Posterior cingulate gyrus (tissue), 11 donors: ENCODE measurements at regions not wholly inside any gene's neighbourhood (a gene's known extent, or its start where the extent isn't known, plus 50 kb on each side); places are given as distances from the start of the nearest gene placed in this dataset.
A peak's percentile ranks its signal among the peaks of the same experiment; 100 is the strongest.
"Not testable (repeated sequence)": the region's sequence is repeated elsewhere in the genome, so short reads cannot be mapped to it uniquely, and the experiment has no call there.

Experiments
- DNase-seq, 10 donors: peaks; one replicate each; pipeline versions ENCODE4 v3.0.0 to v3.0.0-alpha.2; 2020 to 2021; ENCODE audit warnings: mixed read lengths in 3 of 10
- intact Hi-C: fragments of 100-400 bp; cut with DNase I; formaldehyde crosslinking; loops from one replicate; pipeline ENCODE4 v1.15.1; 2023

- DNase-seq: no peak
- intact Hi-C loops: no loop called here
These were observed 150.3 kb upstream of the SEMA6A start for GRCh38 chr5:116724971-116725370.

GRCh38 chr5:116722651-116723050, 148.0 kb upstream of the SEMA6A start:
- intact Hi-C loops: no loop called here
- DNase-seq: no peak

GRCh38 chr5:116719106-116719505, 144.5 kb upstream of the SEMA6A start:
- intact Hi-C loops: no loop called here
- DNase-seq: no peak

GRCh38 chr5:116718317-116718716, 143.7 kb upstream of the SEMA6A start:
- intact Hi-C loops: no loop called here
- DNase-seq: no peak

- intact Hi-C loops: no loop called here
- no peak for DNase-seq
These were observed 134.5 kb upstream of the SEMA6A start for GRCh38 chr5:116709082-116709481.

GRCh38 chr5:116705121-116705519, 130.5 kb upstream of the SEMA6A start:
- DNase-seq, intact Hi-C loops: not testable (repeated sequence)

- intact Hi-C loops: no loop called here
- DNase-seq: no peak
These were observed 129.3 kb upstream of the SEMA6A start for GRCh38 chr5:116703941-116704340.

- intact Hi-C loops: no loop called here
- no peak for DNase-seq
These were observed 128.7 kb upstream of the SEMA6A start for GRCh38 chr5:116703328-116703727.

- no peak for DNase-seq
- intact Hi-C loops: no loop called here
These were observed 128.2 kb upstream of the SEMA6A start for GRCh38 chr5:116702776-116703175.

GRCh38 chr5:116699332-116699731, 124.7 kb upstream of the SEMA6A start:
- intact Hi-C loops: no loop called here
- DNase-seq: no peak

GRCh38 chr5:116696366-116696765, 121.7 kb upstream of the SEMA6A start:
- intact Hi-C loops: no loop called here
- no peak for DNase-seq

- intact Hi-C loops: no loop called here
- no peak for DNase-seq
These were observed 121.1 kb upstream of the SEMA6A start for GRCh38 chr5:116695681-116696080.

GRCh38 chr5:116686438-116686837, 111.8 kb upstream of the SEMA6A start:
- intact Hi-C loops: no loop called here
- no peak for DNase-seq

GRCh38 chr5:116685931-116686330, 111.3 kb upstream of the SEMA6A start:
- DNase-seq: no peak
- intact Hi-C loops: no loop called here

- no peak for DNase-seq
- intact Hi-C loops: no loop called here
These were observed 110.4 kb upstream of the SEMA6A start for GRCh38 chr5:116685069-116685468.

- intact Hi-C loops: no loop called here
These were observed 106.9 kb upstream of the SEMA6A start for GRCh38 chr5:116681334-116682013.

GRCh38 chr5:116675626-116675910, 100.9 kb upstream of the SEMA6A start:
- DNase-seq: no peak
- intact Hi-C loops: no loop called here

More at GRCh38 chr5:116681334-116682013, 106.9 kb upstream of the SEMA6A start:
- no peak for DNase-seq

- intact Hi-C loops: no loop called here
- peak in 1 of 10 donors; percentile 19 for DNase-seq
These were observed 100.4 kb upstream of the SEMA6A start for GRCh38 chr5:116674881-116675625.

GRCh38 chr5:116673453-116673852, 98.8 kb upstream of the SEMA6A start:
- intact Hi-C loops: no loop called here
- DNase-seq: no peak

GRCh38 chr5:116672203-116672602, 97.6 kb upstream of the SEMA6A start:
- DNase-seq: no peak
- intact Hi-C loops: no loop called here

GRCh38 chr5:116671211-116671736, 96.7 kb upstream of the SEMA6A start:
- intact Hi-C loops: no loop called here
- DNase-seq: no peak
